Psoas muscle (tissue), 7 donors: ENCODE measurements at regions not wholly inside any gene's neighbourhood (a gene's known extent, or its start where the extent isn't known, plus 50 kb on each side); places are given as distances from the start of the nearest gene placed in this dataset.
A peak's percentile ranks its signal among the peaks of the same experiment; 100 is the strongest.

ENCODE experiments used
- ATAC-seq, 4 donors: fragments of 200-7000 bp; cut with Tn5 transposase; one replicate each; pipeline ENCODE4 v1.9.1; 2020; ENCODE audit warnings: moderate library complexity in 3 of 4, mild to moderate bottlenecking in 2 of 4
- DNase-seq, 2 donors: peaks; one replicate each; pipeline ENCODE4 v3.0.0-alpha.2; 2020
- H3K27ac ChIP-seq: fragments of 200-600 bp; one replicate; pipeline ENCODE4 v1.8.0; 2022
- H3K27me3 ChIP-seq, 3 donors: fragments of 200-600 bp in 1 of 3; one replicate each; pipeline versions ENCODE4 v1.6.1 to v1.8.0; 2013 to 2022; ENCODE audit warnings: low read length in 2 of 3, mild to moderate bottlenecking in 2 of 3, moderate library complexity in 1 of 3; ENCODE audit not compliant: insufficient read depth in 3 of 3
- H3K36me3 ChIP-seq, 2 donors: fragments of 200-600 bp in 1 of 2; one replicate each; pipeline versions ENCODE4 v1.6.1 to v1.8.0; 2013 to 2022; ENCODE audit warnings: low read depth in 1 of 2, mild to moderate bottlenecking in 1 of 2, moderate library complexity in 1 of 2; ENCODE audit not compliant: insufficient read depth in 1 of 2
- H3K4me1 ChIP-seq: fragments of 200-600 bp; one replicate; pipeline ENCODE4 v1.8.0; 2022
- H3K4me3 ChIP-seq: fragments of 200-600 bp; one replicate; pipeline ENCODE4 v1.8.0; 2022; ENCODE audit warnings: mild to moderate bottlenecking
- H3K9me3 ChIP-seq: fragments of 200-600 bp; one replicate; pipeline ENCODE4 v1.8.0; 2022
- WGBS, 3 donors: extraction: QIAGEN DNeasy Blood & Tissue Kit; methylation state at CpG; one replicate each; pipeline versions ENCODE4 v1.1.6 to v1.1.7; 2013; 5-methylcytosine and 5-hydroxymethylcytosine counted together
- intact Hi-C, 2 donors: fragments of 100-400 bp; cut with DNase I; formaldehyde crosslinking; loops; one replicate each; pipeline versions ENCODE4 v1.11.0 to v1.14.2; 2022
- TF ChIP-seq, protein P1 (sequence below): fragments of 200-600 bp; IDR thresholded peaks from one replicate; pipeline ENCODE4 v1.8.0; 2022; ENCODE audit warnings: antibody characterized with exemption
- donor health status: healthy with polysubstance abuse.
- donor health status: DM: no; HTN: no; CAD: no; lungs with moderate emphysema.
- donor health status: Bipolar disorder and iron deficiency.
- donor health status: healthy.
- donor health status: DM: yes; HTN: yes; CAD: no.
- donor health status: DM: no; HTN: no; CAD: no.
- donor health status: DM: yes; HTN: yes; CAD: no.

- intact Hi-C loops: loop anchor here in 1 of 2 donors (10.0 kb wide), 1 partner anchor 576 kb away; no protein-coding TSS in a partner anchor
- no peaks in the 10 kb centered on the region for H3K36me3 ChIP-seq
- DNase-seq (no peak), ATAC-seq (no peak)
- H3K4me1 ChIP-seq: peaks cover 17% of the 10 kb centered on the region
- H3K27me3 ChIP-seq: no peaks in the 10 kb centered on the region
- H3K4me3 ChIP-seq: no peak overlapping the region
- WGBS, 3 donors: 75 to 87% (median 77%) methylated on average over 5 of the region's 5 CpGs
- H3K27ac ChIP-seq: no peak overlapping the region
- TF ChIP-seq, protein P1, sequence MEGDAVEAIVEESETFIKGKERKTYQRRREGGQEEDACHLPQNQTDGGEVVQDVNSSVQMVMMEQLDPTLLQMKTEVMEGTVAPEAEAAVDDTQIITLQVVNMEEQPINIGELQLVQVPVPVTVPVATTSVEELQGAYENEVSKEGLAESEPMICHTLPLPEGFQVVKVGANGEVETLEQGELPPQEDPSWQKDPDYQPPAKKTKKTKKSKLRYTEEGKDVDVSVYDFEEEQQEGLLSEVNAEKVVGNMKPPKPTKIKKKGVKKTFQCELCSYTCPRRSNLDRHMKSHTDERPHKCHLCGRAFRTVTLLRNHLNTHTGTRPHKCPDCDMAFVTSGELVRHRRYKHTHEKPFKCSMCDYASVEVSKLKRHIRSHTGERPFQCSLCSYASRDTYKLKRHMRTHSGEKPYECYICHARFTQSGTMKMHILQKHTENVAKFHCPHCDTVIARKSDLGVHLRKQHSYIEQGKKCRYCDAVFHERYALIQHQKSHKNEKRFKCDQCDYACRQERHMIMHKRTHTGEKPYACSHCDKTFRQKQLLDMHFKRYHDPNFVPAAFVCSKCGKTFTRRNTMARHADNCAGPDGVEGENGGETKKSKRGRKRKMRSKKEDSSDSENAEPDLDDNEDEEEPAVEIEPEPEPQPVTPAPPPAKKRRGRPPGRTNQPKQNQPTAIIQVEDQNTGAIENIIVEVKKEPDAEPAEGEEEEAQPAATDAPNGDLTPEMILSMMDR: no peak
- H3K9me3 ChIP-seq: no peaks in the 10 kb centered on the region
Observed at GRCh38 chr5:125480911-125481310, 734.5 kb upstream of the ZNF608 start.

DNA sequence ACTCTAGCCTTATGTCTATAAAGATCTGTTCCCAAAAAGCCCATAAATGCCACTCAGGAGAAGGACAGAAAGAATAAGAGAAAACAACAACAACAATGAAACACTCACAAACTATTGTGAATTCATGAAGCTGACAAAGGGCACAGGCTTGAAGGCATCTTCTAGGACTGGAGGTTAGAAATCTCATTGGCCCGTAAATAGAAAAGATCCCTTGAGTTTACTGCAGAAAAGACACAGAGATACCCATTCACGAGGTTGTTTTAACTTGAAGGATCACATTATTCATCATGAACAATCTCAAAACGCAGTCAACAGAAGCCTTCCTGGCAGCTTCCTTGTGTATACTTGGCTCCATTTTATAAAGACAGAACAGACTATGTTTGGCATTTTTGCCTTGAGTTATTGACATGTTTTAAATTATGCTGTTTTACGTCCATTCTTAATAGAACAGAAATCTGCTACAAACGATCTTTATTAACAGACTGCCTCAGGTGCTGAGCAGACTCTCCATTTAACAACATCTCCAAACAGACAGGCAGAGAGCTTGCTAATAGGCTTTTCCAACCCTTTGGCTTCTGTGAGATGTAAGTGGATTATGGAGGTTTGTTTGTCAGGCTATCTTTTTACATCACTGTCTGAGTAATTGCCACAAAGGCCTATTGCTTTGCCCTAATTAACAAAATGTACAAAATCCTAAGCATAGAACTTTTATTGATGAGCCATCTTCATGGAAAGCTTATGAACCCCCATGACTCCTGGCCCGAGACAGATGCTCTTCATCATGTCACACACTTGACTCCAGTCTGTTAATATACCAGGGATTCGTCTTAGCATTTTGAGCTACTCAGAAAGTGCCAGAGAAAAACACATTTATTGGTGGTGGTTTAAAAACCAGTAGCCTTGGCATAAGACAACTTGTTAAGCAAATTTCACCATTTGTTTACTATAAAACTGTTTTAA lies 735.3 kb upstream of the ZNF608 start:
- Histone ChIP-seq H3K4me1 (peaks cover 19% of the 10 kb centered on the region), H3K4me3 (no peak overlapping the region), H3K9me3 (no peaks in the 10 kb centered on the region), H3K27ac (no peak overlapping the region), H3K36me3 (no peaks in the 10 kb centered on the region), H3K27me3 (no peaks in the 10 kb centered on the region)
- 61 to 75% (median 67%) methylated on average over 7 of the region's 7 CpGs for WGBS, 3 donors
- no peak for ATAC-seq
- TF ChIP-seq, protein P1: no peak
- intact Hi-C loops: loop anchor here in 1 of 2 donors (10.0 kb wide), 1 partner anchor 577 kb away; no protein-coding TSS in a partner anchor
- no peak for DNase-seq

- no peaks in the 10 kb centered on the region for H3K9me3 ChIP-seq
- no peak for ATAC-seq
- no peak for DNase-seq
- no peaks in the 10 kb centered on the region for H3K36me3 ChIP-seq
- TF ChIP-seq, protein P1: no peak
- H3K27me3 ChIP-seq: no peaks in the 10 kb centered on the region
- peaks cover 19% of the 10 kb centered on the region for H3K4me1 ChIP-seq
- H3K4me3 ChIP-seq: no peak overlapping the region
- 91 to 97% (median 93%) methylated on average over 1 of the region's 1 CpG for WGBS, 3 donors
- H3K27ac ChIP-seq: peak overlapping the region; percentile 85
- intact Hi-C loops: loop anchor here in 1 of 2 donors (10.0 kb wide), 1 partner anchor 579 kb away; no protein-coding TSS in a partner anchor
Observed at GRCh38 chr5:125483609-125484008, 737.2 kb upstream of the ZNF608 start.

DNA sequence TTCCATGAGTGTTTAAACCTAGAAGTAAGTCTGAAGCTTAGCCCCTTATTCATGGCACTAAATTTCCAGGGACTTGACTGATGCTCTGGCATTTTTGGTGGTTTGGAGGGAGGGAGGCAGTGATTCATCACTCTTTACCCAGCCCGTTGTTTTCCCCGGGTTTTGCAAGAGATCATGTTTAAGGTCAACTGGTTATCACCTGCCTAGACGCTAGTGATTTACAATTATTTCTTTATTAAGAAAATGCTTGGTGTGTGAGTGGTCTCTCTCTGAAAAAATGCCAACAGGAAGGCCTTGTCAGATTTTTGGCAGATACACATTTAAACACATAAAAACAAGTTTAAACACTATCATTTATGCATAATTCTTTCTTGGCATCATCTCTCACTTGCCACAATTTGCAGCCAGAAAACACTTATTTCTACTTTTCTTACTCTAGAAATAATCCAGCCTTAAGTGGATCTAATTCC lies 737.9 kb upstream of the ZNF608 start:
- Histone ChIP-seq H3K9me3 (no peaks in the 10 kb centered on the region), H3K4me1 (peaks cover 19% of the 10 kb centered on the region), H3K27ac (peak overlapping the region; percentile 85), H3K4me3 (no peak overlapping the region), H3K36me3 (no peaks in the 10 kb centered on the region), H3K27me3 (no peaks in the 10 kb centered on the region)
- TF ChIP-seq, protein P1: no peak
- WGBS, 3 donors: 6 to 14% (median 10%) methylated on average over 3 of the region's 3 CpGs
- ATAC-seq (peak; percentile 70 to 85 (median 80)), DNase-seq (no peak)
- intact Hi-C loops: loop anchor here in 1 of 2 donors (10.0 kb wide), 1 partner anchor 580 kb away; no protein-coding TSS in a partner anchor
